ENCODE measurements at regions not wholly inside any gene's neighbourhood (a gene's known extent, or its start where the extent isn't known, plus 50 kb on each side); places are given as distances from the start of the nearest gene placed in this dataset.

- POLR2A ChIA-PET: no interaction called here
- no peaks in the 10 kb centered on the region for H3K9me3 ChIP-seq (ENCODE audit: control insufficient read depth, insufficient read depth, low read depth, low read length)
- no peak for TF ChIP-seq ZNF280D (tag by site-specific recombination; IDR thresholded peaks at IDR 0.05)
- TF ChIP-seq HIC1 (tag by site-specific recombination; IDR thresholded peaks at IDR 0.05): no peak
- TF ChIP-seq GLI2 (tag by site-specific recombination; IDR thresholded peaks at IDR 0.05; ENCODE audit: borderline replicate concordance, low read depth): no peak
- H3K4me3 ChIP-seq (ENCODE audit: low read depth, low read length): no peak overlapping the region
- no peaks in the 10 kb centered on the region for H3K36me3 ChIP-seq (ENCODE audit: control insufficient read depth in 2 of 2, insufficient read depth in 1 of 2, low read length in 2 of 2)
- no peak overlapping the region for H3K27ac ChIP-seq (ENCODE audit: extremely low read depth, low read depth, low read length)
- CTCF ChIA-PET: interaction anchor here (0.6 kb wide), 1 partner anchor 622 kb away, joined by 3 read pairs; no protein-coding TSS in a partner anchor
- H3K4me1 ChIP-seq (ENCODE audit: control insufficient read depth, insufficient read depth, low read length): no peaks in the 10 kb centered on the region
Observed at GRCh38 chr2:239596253-239596652, 195.4 kb upstream of the HDAC4 start.

GRCh38 chr2:239595726-239596125, 194.9 kb upstream of the HDAC4 start:
- POLR2A ChIA-PET: no interaction called here
- CTCF ChIA-PET: interaction anchor here (0.6 kb wide), 1 partner anchor 622 kb away, joined by 3 read pairs; no protein-coding TSS in a partner anchor
- Histone ChIP-seq H3K4me3 (ENCODE audit: low read depth, low read length) (no peak overlapping the region), H3K36me3 (ENCODE audit: control insufficient read depth in 2 of 2, insufficient read depth in 1 of 2, low read length in 2 of 2) (no peaks in the 10 kb centered on the region), H3K9me3 (ENCODE audit: control insufficient read depth, insufficient read depth, low read depth, low read length) (no peaks in the 10 kb centered on the region), H3K4me1 (ENCODE audit: control insufficient read depth, insufficient read depth, low read length) (no peaks in the 10 kb centered on the region), H3K27ac (ENCODE audit: extremely low read depth, low read depth, low read length) (no peak overlapping the region)
- TF ChIP-seq ZFP41 (tag by site-specific recombination; IDR thresholded peaks at IDR 0.05; ENCODE audit: borderline replicate concordance) (no peak), ZBTB1 (tag by site-specific recombination; IDR thresholded peaks at IDR 0.05) (no peak), EGR2 (tag by site-specific recombination; IDR thresholded peaks at IDR 0.05; ENCODE audit: low read depth) (no peak), SETDB1 (IDR thresholded peaks at IDR 0.05; ENCODE audit: insufficient read length, low read length) (no peak), ZNF280D (tag by site-specific recombination; IDR thresholded peaks at IDR 0.05) (no peak), ZSCAN18 (tag by site-specific recombination; IDR thresholded peaks at IDR 0.05) (no peak), ZNF426 (tag by site-specific recombination; IDR thresholded peaks at IDR 0.05) (no peak), ZNF785 (tag by site-specific recombination; IDR thresholded peaks at IDR 0.05) (no peak), KLF10 (tag by site-specific recombination; IDR thresholded peaks at IDR 0.05) (no peak)

Measured in HEK293 (cell line).